Common myeloid progenitor, CD34-positive (primary cell): ENCODE measurements at regions not wholly inside any gene's neighbourhood (a gene's known extent, or its start where the extent isn't known, plus 50 kb on each side); places are given as distances from the start of the nearest gene placed in this dataset.

Experiments used
- CTCF ChIA-PET: fragments of 350-600 bp; sonication (Branson Sonifier 250); formaldehyde crosslinking; loops from one replicate; lab custom pipeline; 2021; ENCODE audit warnings: antibody characterized with exemption; lab: Charles Lee
- POLR2A ChIA-PET: fragments of 350-600 bp; sonication (Branson Sonifier 250); formaldehyde crosslinking; loops from one replicate; lab custom pipeline; 2021; ENCODE audit warnings: antibody characterized with exemption; lab: Charles Lee
- DNase-seq, 3 donors: peaks; one replicate each; pipeline versions ENCODE4 v3.0.0 to v3.0.0-alpha.2; 2013
- H3K27ac ChIP-seq, 2 experiments: 1 replicate in 1 of 2; 2 replicates in 1 of 2; pipeline ENCODE4 v1.7.0; 2013; ENCODE audit warnings: inconsistent platforms in 2 of 2, low read length in 2 of 2, mild to moderate bottlenecking in 2 of 2, low read depth in 1 of 2, moderate library complexity in 1 of 2; ENCODE audit not compliant: severe bottlenecking in 2 of 2, insufficient read depth in 1 of 2, poor library complexity in 1 of 2
- H3K27me3 ChIP-seq, 5 experiments: replicated peaks in 2 of 5; 1 replicate in 3 of 5; 2 replicates in 2 of 5; pipeline versions ENCODE4 v1.6.1 to v1.7.0; 2013; ENCODE audit warnings: low read length in 4 of 5, mild to moderate bottlenecking in 2 of 5, moderate library complexity in 2 of 5, inconsistent platforms in 1 of 5; ENCODE audit not compliant: insufficient read depth in 5 of 5, control insufficient read depth in 4 of 5
- H3K36me3 ChIP-seq, 4 experiments: 1 replicate in 2 of 4; 2 replicates in 2 of 4; pipeline versions ENCODE4 v1.6.1 to v1.7.0; 2013; ENCODE audit warnings: low read length in 3 of 4, control low read depth in 1 of 4, mild to moderate bottlenecking in 1 of 4; ENCODE audit not compliant: control insufficient read depth in 4 of 4, insufficient read depth in 4 of 4
- H3K4me1 ChIP-seq, 4 experiments: 1 replicate in 3 of 4; 2 replicates in 1 of 4; pipeline versions ENCODE4 v1.6.1 to v1.7.1; 2013; ENCODE audit warnings: low read length in 3 of 4, mild to moderate bottlenecking in 3 of 4, control low read depth in 1 of 4, inconsistent platforms in 1 of 4, moderate library complexity in 1 of 4; ENCODE audit not compliant: control insufficient read depth in 4 of 4, insufficient read depth in 4 of 4; ENCODE audit errors: control extremely low read depth in 1 of 4
- H3K4me3 ChIP-seq, 7 experiments: 1 replicate in 4 of 7; 2 replicates in 3 of 7; pipeline versions ENCODE4 v1.5.1 to v1.7.0; 2013; ENCODE audit warnings: mild to moderate bottlenecking in 7 of 7, low read length in 6 of 7, moderate library complexity in 6 of 7, inconsistent platforms in 2 of 7, low read depth in 2 of 7, control low read depth in 1 of 7; ENCODE audit not compliant: insufficient read depth in 4 of 7, control insufficient read depth in 1 of 7; ENCODE audit errors: extremely low read depth in 1 of 7
- H3K9me3 ChIP-seq, 5 experiments: 1 replicate in 4 of 5; 2 replicates in 1 of 5; pipeline versions ENCODE4 v1.6.1 to v1.7.1; 2013; ENCODE audit warnings: low read length in 4 of 5, mild to moderate bottlenecking in 2 of 5, inconsistent platforms in 1 of 5, low read depth in 1 of 5, moderate library complexity in 1 of 5; ENCODE audit not compliant: control insufficient read depth in 4 of 5, insufficient read depth in 2 of 5; ENCODE audit errors: control extremely low read depth in 1 of 5
- WGBS: methylation state at CpG from one replicate; pipeline ENCODE4 v1.1.5; 2013; ENCODE audit not compliant: insufficient coverage; 5-methylcytosine and 5-hydroxymethylcytosine counted together

- no peak for DNase-seq
- POLR2A ChIA-PET, result no interaction called here
- Histone ChIP-seq H3K4me3 (no peak overlapping the region), H3K27me3 (no peaks in the 10 kb centered on the region), H3K36me3 (no peaks in the 10 kb centered on the region), H3K9me3 (peaks cover 0 to 1% (median 0%) of the 10 kb centered on the region in 5 experiments), H3K27ac (no peak overlapping the region), H3K4me1 (no peaks in the 10 kb centered on the region)
- CTCF ChIA-PET, result no interaction called here
Observed at GRCh38 chr7:16135658-16136057, 285.7 kb downstream of the CRPPA start.

DNA sequence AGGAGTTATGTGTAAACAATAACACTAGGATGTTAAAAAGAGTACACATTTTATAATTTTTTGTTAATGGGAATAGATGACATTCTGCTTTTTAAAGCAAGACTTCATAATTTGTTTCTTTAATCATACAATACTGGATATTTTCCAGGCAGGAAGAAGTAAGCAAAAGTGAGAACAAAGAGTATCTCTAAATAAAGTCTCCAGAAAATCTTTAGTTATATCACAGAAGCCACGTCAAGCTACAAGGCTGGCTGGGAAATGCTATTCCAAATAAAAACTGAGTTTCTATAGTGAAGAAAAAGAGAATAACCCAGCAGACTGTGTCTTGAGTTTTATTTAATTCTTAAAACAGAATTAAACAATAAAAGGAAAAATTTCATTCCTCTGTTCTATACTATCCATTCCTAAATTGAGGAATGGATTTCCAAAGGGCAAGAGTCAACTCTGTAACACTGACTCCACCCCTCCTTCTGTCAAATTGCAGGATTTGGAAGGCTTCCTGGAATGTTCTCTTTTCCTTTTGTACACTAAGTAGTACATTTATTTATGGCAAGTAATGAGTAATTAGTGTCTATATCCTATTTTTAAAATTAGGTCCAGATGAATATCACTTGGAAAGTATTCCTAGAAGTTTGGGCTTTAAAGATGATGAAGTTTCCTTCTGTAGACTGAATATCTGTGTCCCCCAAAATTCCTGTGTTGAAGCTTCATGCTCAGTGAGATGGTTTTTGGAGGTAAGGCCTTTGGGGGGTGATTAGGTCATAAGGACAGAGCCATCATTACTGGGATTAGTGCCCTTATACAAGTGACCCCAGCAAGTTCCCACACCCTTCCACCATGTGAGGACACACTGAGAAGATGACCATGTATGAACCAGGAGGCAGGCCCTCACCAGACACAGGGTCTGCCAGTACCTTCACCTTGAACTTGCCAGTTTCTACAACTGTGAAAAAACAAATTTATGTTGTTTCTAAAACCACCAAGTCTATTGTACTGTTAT, 290.9 kb downstream of the CRPPA start:
- no peak overlapping the region for H3K4me3 ChIP-seq
- no CpG with 5 or more reads among the region's 1 CpG for WGBS
- H3K4me1 ChIP-seq, result no peaks in the 10 kb centered on the region
- H3K27ac ChIP-seq, result no peak overlapping the region
- H3K27me3 ChIP-seq, result no peaks in the 10 kb centered on the region
- CTCF ChIA-PET, result no interaction called here
- POLR2A ChIA-PET, result no interaction called here
- peaks cover 0 to 3% (median 0%) of the 10 kb centered on the region in 5 experiments for H3K9me3 ChIP-seq
- H3K36me3 ChIP-seq, result no peaks in the 10 kb centered on the region
- DNase-seq, result no peak

DNA sequence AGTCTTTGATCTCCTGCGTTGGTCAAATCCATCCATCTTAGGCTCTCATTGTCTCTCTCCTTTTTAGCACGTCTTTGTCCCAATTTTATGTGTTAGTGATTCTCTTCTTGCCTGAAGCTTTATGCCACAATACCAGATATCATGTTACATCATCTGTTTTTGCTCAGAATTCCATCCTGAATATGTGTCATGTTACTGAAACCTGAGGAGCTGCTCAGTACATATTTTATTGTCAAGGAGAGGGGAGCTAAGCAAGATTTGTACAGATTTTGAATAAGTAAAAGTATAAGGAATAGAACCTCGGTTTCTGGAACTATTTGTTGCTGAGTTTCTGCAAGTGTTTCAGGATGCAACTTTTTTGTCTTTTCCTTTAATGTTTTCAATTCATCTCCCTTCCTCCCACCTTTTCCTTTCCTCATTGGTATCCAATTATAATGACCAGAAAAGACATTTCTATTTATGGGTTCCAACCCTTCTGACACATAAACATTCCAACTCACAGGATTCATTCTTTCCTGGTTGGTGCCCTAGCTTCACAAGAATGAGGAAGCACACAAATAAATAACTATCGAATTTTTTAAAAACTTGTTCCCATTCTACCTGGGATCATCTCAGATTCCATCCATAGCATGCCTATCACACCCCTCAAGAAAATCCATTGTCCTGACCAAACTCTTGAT, 291.8 kb downstream of the CRPPA start:
- peaks cover 0 to 3% (median 0%) of the 10 kb centered on the region in 5 experiments for H3K9me3 ChIP-seq
- no peak for DNase-seq
- H3K36me3 ChIP-seq, result no peaks in the 10 kb centered on the region
- no peak overlapping the region for H3K4me3 ChIP-seq
- H3K27me3 ChIP-seq, result no peaks in the 10 kb centered on the region
- no peaks in the 10 kb centered on the region for H3K4me1 ChIP-seq
- 100% methylated on average over 2 of the region's 4 CpGs for WGBS
- ChIA-PET CTCF (interaction anchor here (1.2 kb wide), 1 partner anchor 35 kb away, joined by 3 read pairs; no protein-coding TSS in a partner anchor), POLR2A (no interaction called here)
- H3K27ac ChIP-seq, result no peak overlapping the region

GRCh38 chr7:16123117-16123770, 298.1 kb downstream of the CRPPA start:
- H3K27me3 ChIP-seq, result no peaks in the 10 kb centered on the region
- H3K9me3 ChIP-seq, result peaks cover 0 to 3% (median 0%) of the 10 kb centered on the region in 5 experiments
- DNase-seq, result no peak
- H3K27ac ChIP-seq, result no peak overlapping the region
- ChIA-PET POLR2A (no interaction called here), CTCF (no interaction called here)
- H3K36me3 ChIP-seq, result peaks cover 0 to 4% (median 0%) of the 10 kb centered on the region in 4 experiments
- no peak overlapping the region for H3K4me3 ChIP-seq
- WGBS, result 80% methylated on average over 1 of the region's 4 CpGs
- H3K4me1 ChIP-seq, result no peaks in the 10 kb centered on the region

- peaks cover 0 to 4% (median 1%) of the 10 kb centered on the region in 4 experiments for H3K36me3 ChIP-seq
- H3K27me3 ChIP-seq, result no peaks in the 10 kb centered on the region
- no peak overlapping the region for H3K27ac ChIP-seq
- ChIA-PET CTCF (no interaction called here), POLR2A (no interaction called here)
- H3K4me3 ChIP-seq, result no peak overlapping the region
- H3K9me3 ChIP-seq, result peaks cover 0 to 5% (median 2%) of the 10 kb centered on the region in 5 experiments
- no peak for DNase-seq
- no peaks in the 10 kb centered on the region for H3K4me1 ChIP-seq
- no CpG with 5 or more reads among the region's 3 CpGs for WGBS
Observed at GRCh38 chr7:16121876-16122390, 299.4 kb downstream of the CRPPA start.

GRCh38 chr7:16115374-16115773, 306.0 kb downstream of the CRPPA start:
- Histone ChIP-seq H3K27ac (no peak overlapping the region), H3K4me3 (no peak overlapping the region), H3K27me3 (no peaks in the 10 kb centered on the region), H3K36me3 (peaks cover 0 to 4% (median 3%) of the 10 kb centered on the region in 4 experiments), H3K9me3 (peaks cover 0 to 11% (median 5%) of the 10 kb centered on the region in 5 experiments), H3K4me1 (no peaks in the 10 kb centered on the region)
- peak in 1 of 3 donors; percentile 37 for DNase-seq
- no CpG with 5 or more reads among the region's 2 CpGs for WGBS
- ChIA-PET POLR2A (no interaction called here), CTCF (interaction anchor here (0.6 to 1.2 kb wide), 3 partner anchors 316 to 1416 kb away, joined by 3 to 4 read pairs (median 3); no protein-coding TSS in a partner anchor)
